ENCODE measurements at regions not wholly inside any gene's neighbourhood (a gene's known extent, or its start where the extent isn't known, plus 50 kb on each side); places are given as distances from the start of the nearest gene placed in this dataset.

- dilution Hi-C loops (cut with MboI; ENCODE audit: extremely low pct_ligation_motif_present, low sequenced_read_pairs): no loop called here
- peaks cover 12% of the 10 kb centered on the region for H3K4me1 ChIP-seq (ENCODE audit: control insufficient read depth, extremely low read depth, insufficient read depth, low read length)
These were observed 420.1 kb upstream of the KLF6 start for GRCh38 chr10:4205113-4205512.

GRCh38 chr10:4202938-4203337 is 417.9 kb upstream of the KLF6 start:
- Histone ChIP-seq H2AFZ (ENCODE audit: control insufficient read depth, low read length) (no peak overlapping the region), H3K4me1 (ENCODE audit: control insufficient read depth, extremely low read depth, insufficient read depth, low read length) (peaks cover 19% of the 10 kb centered on the region), H3K9me3 (ENCODE audit: control insufficient read depth, low read depth, low read length) (no peaks in the 10 kb centered on the region), H3K4me3 (ENCODE audit: control insufficient read depth in 2 of 3, extremely low read depth in 1 of 3, insufficient read depth in 2 of 3, low read depth in 1 of 3, low read length in 3 of 3) (no peak overlapping the region), H3K36me3 (ENCODE audit: control insufficient read depth in 2 of 2, extremely low read depth in 1 of 2, insufficient read depth in 2 of 2, low read length in 2 of 2) (no peaks in the 10 kb centered on the region), H3K9ac (ENCODE audit: control insufficient read depth, extremely low read depth, insufficient read depth, low read length) (no peak overlapping the region), H3K9me1 (ENCODE audit: control insufficient read depth, extremely low read depth, insufficient read depth, low read length) (no peaks in the 10 kb centered on the region), H3K4me2 (ENCODE audit: control insufficient read depth, extremely low read depth, insufficient read depth, low read depth, low read length) (no peak overlapping the region), H3K27me3 (ENCODE audit: control insufficient read depth, extremely low read depth, insufficient read depth, low read length) (no peaks in the 10 kb centered on the region), H4K20me1 (ENCODE audit: control insufficient read depth, extremely low read depth, insufficient read depth, low read length) (no peaks in the 10 kb centered on the region), H3K27ac (ENCODE audit: control insufficient read depth, insufficient read depth, low read length) (no peak overlapping the region), H3K79me2 (ENCODE audit: control insufficient read depth, insufficient read depth, low read length) (no peaks in the 10 kb centered on the region)
- dilution Hi-C loops (cut with MboI; ENCODE audit: extremely low pct_ligation_motif_present, low sequenced_read_pairs): no loop called here
- DNase-seq (ENCODE audit: low read depth, low spot score) (no peak), FAIRE-seq (no peak)
- no peak for TF ChIP-seq EZH2 (IDR thresholded peaks at IDR 0.05; ENCODE audit: low read length)
- TF ChIP-seq CTCF (optimal IDR thresholded peaks at IDR 0.05 in 1 of 3, IDR thresholded peaks at IDR 0.05 in 1 of 3, conservative IDR thresholded peaks at IDR 0.05 in 1 of 3; ENCODE audit: extremely low read depth in 1 of 3, insufficient read depth in 2 of 3, low read length in 3 of 3): no peak

More at GRCh38 chr10:4205113-4205512, 420.1 kb upstream of the KLF6 start:
- no peaks in the 10 kb centered on the region for H3K9me1 ChIP-seq (ENCODE audit: control insufficient read depth, extremely low read depth, insufficient read depth, low read length)
- no peak overlapping the region for H3K27ac ChIP-seq (ENCODE audit: control insufficient read depth, insufficient read depth, low read length)
- no peak overlapping the region for H3K9ac ChIP-seq (ENCODE audit: control insufficient read depth, extremely low read depth, insufficient read depth, low read length)
- peak; percentile 76 for FAIRE-seq
- no peaks in the 10 kb centered on the region for H3K9me3 ChIP-seq (ENCODE audit: control insufficient read depth, low read depth, low read length)
- no peaks in the 10 kb centered on the region for H4K20me1 ChIP-seq (ENCODE audit: control insufficient read depth, extremely low read depth, insufficient read depth, low read length)
- peak overlapping the region; percentile 24 for H2AFZ ChIP-seq (ENCODE audit: control insufficient read depth, low read length)
- no peak overlapping the region for H3K4me3 ChIP-seq (ENCODE audit: control insufficient read depth in 2 of 3, extremely low read depth in 1 of 3, insufficient read depth in 2 of 3, low read depth in 1 of 3, low read length in 3 of 3)
- H3K36me3 ChIP-seq (ENCODE audit: control insufficient read depth in 2 of 2, extremely low read depth in 1 of 2, insufficient read depth in 2 of 2, low read length in 2 of 2): no peaks in the 10 kb centered on the region
- H3K79me2 ChIP-seq (ENCODE audit: control insufficient read depth, insufficient read depth, low read length): no peaks in the 10 kb centered on the region
- TF ChIP-seq EZH2 (IDR thresholded peaks at IDR 0.05; ENCODE audit: low read length): no peak
- peak in 1 of 3 experiments; percentile 51 for TF ChIP-seq CTCF (optimal IDR thresholded peaks at IDR 0.05 in 1 of 3, IDR thresholded peaks at IDR 0.05 in 1 of 3, conservative IDR thresholded peaks at IDR 0.05 in 1 of 3; ENCODE audit: extremely low read depth in 1 of 3, insufficient read depth in 2 of 3, low read length in 3 of 3)
- DNase-seq (ENCODE audit: low read depth, low spot score): no peak
- H3K27me3 ChIP-seq (ENCODE audit: control insufficient read depth, extremely low read depth, insufficient read depth, low read length): no peaks in the 10 kb centered on the region
- peak overlapping the region; percentile 12 for H3K4me2 ChIP-seq (ENCODE audit: control insufficient read depth, extremely low read depth, insufficient read depth, low read depth, low read length)

All from keratinocyte (primary cell).